ENCODE measurements at regions not wholly inside any gene's neighbourhood (a gene's known extent, or its start where the extent isn't known, plus 50 kb on each side); places are given as distances from the start of the nearest gene placed in this dataset.

DNA sequence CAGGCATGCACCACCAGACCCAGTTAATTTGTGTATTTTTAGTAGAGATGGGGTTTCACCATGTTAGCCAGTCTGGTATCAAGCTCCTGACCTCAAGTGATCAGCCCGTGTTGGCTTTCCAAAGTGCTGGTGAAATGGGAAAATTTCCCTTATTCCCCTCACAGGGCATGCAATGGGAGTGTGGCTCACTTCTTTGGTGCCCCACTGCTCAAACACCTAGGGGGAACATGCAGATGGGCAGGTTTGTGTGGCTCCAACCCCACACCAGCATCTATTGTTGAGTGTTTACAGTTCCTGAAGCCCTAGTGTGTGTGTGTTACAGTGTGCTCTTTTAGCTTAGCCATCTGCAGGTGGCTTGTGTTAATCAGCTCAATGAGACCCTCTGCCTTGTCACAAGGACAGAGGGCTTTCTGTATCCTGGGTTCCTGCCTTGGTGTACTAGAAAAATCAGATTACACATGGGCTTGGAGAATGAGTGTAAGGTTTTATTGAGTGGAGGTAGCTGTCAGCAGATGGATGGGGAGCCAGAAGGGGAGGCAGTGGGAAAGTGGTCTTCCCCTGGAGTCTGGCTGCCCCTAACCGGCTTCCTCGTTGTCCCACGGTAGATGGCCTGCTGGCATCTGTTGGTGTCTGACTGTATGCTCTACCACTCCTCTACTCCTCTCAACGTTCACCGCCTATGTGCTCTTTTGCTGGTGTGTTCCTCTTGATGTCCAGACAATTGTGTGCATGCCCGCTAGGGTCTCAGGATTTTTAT, 248.1 kb upstream of the CBLB start:
- Mint-ChIP-seq H3K27ac (no peak overlapping the region), H3K27me3 (ENCODE audit: low read depth) (no peaks in the 10 kb centered on the region), H3K4me3 (no peak overlapping the region), H3K4me1 (peaks cover 24% of the 10 kb centered on the region), H3K9me3 (no peaks in the 10 kb centered on the region), H3K36me3 (ENCODE audit: low read depth) (no peaks in the 10 kb centered on the region)
- TF ChIP-seq CTCF (IDR thresholded peaks at IDR 0.05; ENCODE audit: unreplicated experiment in 3 of 3), result no peak

DNA sequence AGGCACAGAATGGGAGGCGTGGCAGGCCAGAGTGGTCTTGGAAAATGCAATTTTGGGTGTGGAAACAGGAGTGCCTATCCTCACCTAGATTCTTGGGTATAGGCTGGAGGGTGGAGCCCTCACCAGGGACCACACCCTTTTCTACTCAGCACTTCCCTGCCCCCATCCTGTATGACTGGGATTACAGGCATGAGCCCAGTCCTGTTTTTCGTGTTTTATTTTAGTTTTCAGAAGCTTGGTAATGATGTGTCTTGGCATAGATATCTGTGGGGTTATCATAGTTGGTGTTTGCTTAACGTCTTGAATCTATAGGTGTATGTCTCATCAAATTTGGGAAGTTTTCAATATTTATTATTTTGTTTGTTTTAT, 248.7 kb upstream of the CBLB start:
- TF ChIP-seq CTCF (IDR thresholded peaks at IDR 0.05; ENCODE audit: unreplicated experiment in 3 of 3), result no peak
- Mint-ChIP-seq H3K27me3 (ENCODE audit: low read depth) (no peaks in the 10 kb centered on the region), H3K4me1 (peaks cover 29% of the 10 kb centered on the region), H3K36me3 (ENCODE audit: low read depth) (no peaks in the 10 kb centered on the region), H3K9me3 (no peaks in the 10 kb centered on the region), H3K4me3 (no peak overlapping the region), H3K27ac (no peak overlapping the region)

DNA sequence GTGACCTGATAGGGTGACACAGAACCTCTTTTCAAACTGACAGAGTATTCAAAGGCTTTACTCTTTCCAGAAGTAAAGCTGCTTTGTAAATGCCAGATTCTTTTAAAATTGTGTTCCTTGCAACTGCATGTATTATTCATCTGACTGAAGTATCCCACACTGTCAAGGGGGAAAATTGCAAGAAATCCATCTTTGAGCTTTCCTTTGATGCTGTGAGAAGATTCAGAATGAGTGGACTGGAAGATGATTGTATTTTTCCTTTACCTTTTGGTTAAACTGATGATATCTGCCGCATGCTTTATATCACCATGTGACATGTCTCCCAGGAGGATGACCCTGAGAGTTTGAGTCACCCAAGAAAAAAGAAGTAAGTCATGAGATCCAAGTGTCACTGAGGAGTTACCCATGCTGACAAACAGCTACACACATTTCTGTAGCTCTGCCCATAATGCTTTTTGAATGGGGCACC, 250.8 kb upstream of the CBLB start:
- Mint-ChIP-seq H3K36me3 (ENCODE audit: low read depth) (no peaks in the 10 kb centered on the region), H3K9me3 (no peaks in the 10 kb centered on the region), H3K4me3 (no peak overlapping the region), H3K27ac (peak overlapping the region; percentile 55 to 67 (median 58)), H3K4me1 (peaks cover 37% of the 10 kb centered on the region), H3K27me3 (ENCODE audit: low read depth) (no peaks in the 10 kb centered on the region)
- no peak for TF ChIP-seq CTCF (IDR thresholded peaks at IDR 0.05; ENCODE audit: unreplicated experiment in 3 of 3)

- Mint-ChIP-seq H3K4me1 (peaks cover 44% of the 10 kb centered on the region), H3K36me3 (ENCODE audit: low read depth) (no peaks in the 10 kb centered on the region), H3K27ac (peak overlapping the region in 2 of 3 experiments; percentile 40 to 55), H3K9me3 (no peaks in the 10 kb centered on the region), H3K27me3 (ENCODE audit: low read depth) (no peaks in the 10 kb centered on the region), H3K4me3 (no peak overlapping the region)
- no peak for TF ChIP-seq CTCF (IDR thresholded peaks at IDR 0.05; ENCODE audit: unreplicated experiment in 3 of 3)
These were observed 251.5 kb upstream of the CBLB start for GRCh38 chr3:106120356-106120755.

DNA sequence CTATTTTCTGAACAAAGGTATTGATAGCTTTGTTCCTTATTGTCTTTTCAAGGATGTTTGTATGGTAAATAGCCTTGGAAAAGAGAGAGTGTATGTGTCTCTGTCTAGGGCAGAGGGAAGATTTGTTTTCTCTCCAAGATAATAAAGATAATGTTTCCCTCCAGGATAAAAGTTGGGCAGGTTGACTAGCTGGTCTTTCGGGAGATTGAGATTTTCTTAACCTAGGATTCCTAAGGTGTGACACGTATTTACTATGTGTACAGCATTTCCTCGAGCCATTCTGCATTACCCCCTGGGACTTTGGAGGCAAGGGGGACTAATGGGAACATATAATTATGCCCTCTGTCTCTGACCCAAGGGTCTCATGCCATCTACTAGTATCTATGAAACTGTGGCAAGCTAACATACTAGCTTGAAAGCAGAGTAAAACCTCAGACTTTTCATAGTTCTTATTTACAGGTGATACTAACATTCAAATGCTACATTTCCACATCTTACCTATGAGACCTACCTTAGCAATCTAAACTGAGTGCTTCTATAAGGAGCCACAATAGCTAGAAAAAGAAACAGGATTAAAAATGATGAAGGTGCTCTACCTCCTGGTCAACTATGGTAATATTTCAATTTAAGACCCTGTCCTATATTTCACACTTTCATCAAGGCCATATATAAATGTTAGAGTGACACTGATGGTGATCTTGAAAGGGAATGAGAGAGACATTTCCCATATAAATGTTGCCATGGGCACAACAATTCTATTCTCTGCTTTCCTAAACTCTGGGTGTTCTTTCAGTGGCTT, 252.9 kb upstream of the CBLB start:
- H3K27me3 Mint-ChIP-seq (ENCODE audit: low read depth), result no peaks in the 10 kb centered on the region

More for the DNA sequence above, 252.9 kb upstream of the CBLB start:
- no peaks in the 10 kb centered on the region for H3K9me3 Mint-ChIP-seq
- no peak overlapping the region for H3K4me3 Mint-ChIP-seq
- peak overlapping the region in 1 of 3 experiments; percentile 14 for H3K27ac Mint-ChIP-seq
- peaks cover 57% of the 10 kb centered on the region for H3K4me1 Mint-ChIP-seq
- no peak for TF ChIP-seq CTCF (IDR thresholded peaks at IDR 0.05; ENCODE audit: unreplicated experiment in 3 of 3)
- no peaks in the 10 kb centered on the region for H3K36me3 Mint-ChIP-seq (ENCODE audit: low read depth)
